Neutrophil (primary cell): ENCODE measurements at regions not wholly inside any gene's neighbourhood (a gene's known extent, or its start where the extent isn't known, plus 50 kb on each side); places are given as distances from the start of the nearest gene placed in this dataset.

Experiments used
- H3K27ac ChIP-seq: fragments of 200-600 bp; sonication (generic); 2 replicates; pipeline ENCODE4 v1.5.1; 2016; ENCODE audit warnings: mild to moderate bottlenecking, moderate library complexity
- H3K27me3 ChIP-seq: fragments of 200-600 bp; sonication (generic); 2 replicates; pipeline ENCODE4 v1.6.0; 2016; ENCODE audit warnings: mild to moderate bottlenecking
- H3K36me3 ChIP-seq: fragments of 200-600 bp; sonication (generic); 2 replicates; pipeline ENCODE4 v1.5.1; 2017
- H3K4me1 ChIP-seq, 2 experiments: fragments of 200-600 bp in 1 of 2; sonication (generic) in 1 of 2; 1 replicate in 1 of 2; 2 replicates in 1 of 2; pipeline versions ENCODE4 v1.5.1 to v1.6.1; 2013 to 2016; ENCODE audit warnings: low read depth in 1 of 2, low read length in 1 of 2, mild to moderate bottlenecking in 1 of 2, moderate library complexity in 1 of 2; ENCODE audit not compliant: control insufficient read depth in 1 of 2, insufficient read depth in 1 of 2
- H3K4me3 ChIP-seq, 2 experiments: fragments of 200-600 bp in 1 of 2; sonication (generic) in 1 of 2; 1 replicate in 1 of 2; 2 replicates in 1 of 2; pipeline ENCODE4 v1.5.1; 2013 to 2016; ENCODE audit warnings: low read depth in 1 of 2, low read length in 1 of 2, mild to moderate bottlenecking in 1 of 2, moderate library complexity in 1 of 2
- H3K9me3 ChIP-seq: fragments of 200-600 bp; sonication (generic); 2 replicates; pipeline ENCODE4 v1.5.1; 2016
- CTCF ChIP-seq: fragments of 200-600 bp; sonication (generic); IDR thresholded peaks from 2 replicates; pipeline ENCODE4 v1.5.1; 2016; ENCODE audit warnings: antibody characterized with exemption

- Histone ChIP-seq H3K9me3 (no peaks in the 10 kb centered on the region), H3K4me1 (no peaks in the 10 kb centered on the region), H3K36me3 (no peaks in the 10 kb centered on the region), H3K27ac (no peak overlapping the region), H3K4me3 (no peak overlapping the region), H3K27me3 (no peaks in the 10 kb centered on the region)
- TF ChIP-seq CTCF: no peak
Measured at GRCh38 chr6:14265049-14266021, 147.8 kb downstream of the CD83 start.

GRCh38 chr6:14266266-14266665, 148.7 kb downstream of the CD83 start:
- TF ChIP-seq CTCF: no peak
- Histone ChIP-seq H3K27ac (no peak overlapping the region), H3K36me3 (no peaks in the 10 kb centered on the region), H3K4me1 (no peaks in the 10 kb centered on the region), H3K27me3 (no peaks in the 10 kb centered on the region), H3K9me3 (no peaks in the 10 kb centered on the region), H3K4me3 (no peak overlapping the region)

- Histone ChIP-seq H3K9me3 (no peaks in the 10 kb centered on the region), H3K4me1 (no peaks in the 10 kb centered on the region), H3K36me3 (no peaks in the 10 kb centered on the region), H3K4me3 (no peak overlapping the region), H3K27ac (no peak overlapping the region), H3K27me3 (no peaks in the 10 kb centered on the region)
- no peak for TF ChIP-seq CTCF
Measured at GRCh38 chr6:14267885-14268660, 150.5 kb downstream of the CD83 start.

GRCh38 chr6:14269436-14269835, 151.9 kb downstream of the CD83 start:
- TF ChIP-seq CTCF: no peak
- H3K4me3 ChIP-seq: no peak overlapping the region
- H3K27me3 ChIP-seq: no peaks in the 10 kb centered on the region
- no peaks in the 10 kb centered on the region for H3K4me1 ChIP-seq
- H3K9me3 ChIP-seq: no peaks in the 10 kb centered on the region
- H3K27ac ChIP-seq: no peak overlapping the region
- no peaks in the 10 kb centered on the region for H3K36me3 ChIP-seq

- Histone ChIP-seq H3K36me3 (no peaks in the 10 kb centered on the region), H3K27ac (no peak overlapping the region), H3K9me3 (no peaks in the 10 kb centered on the region), H3K27me3 (no peaks in the 10 kb centered on the region), H3K4me3 (no peak overlapping the region), H3K4me1 (no peaks in the 10 kb centered on the region)
- TF ChIP-seq CTCF: no peak
Measured at GRCh38 chr6:14270142-14270893, 152.7 kb downstream of the CD83 start.
